Kidney (tissue), 13 donors: ENCODE measurements at regions not wholly inside any gene's neighbourhood (a gene's known extent, or its start where the extent isn't known, plus 50 kb on each side); places are given as distances from the start of the nearest gene placed in this dataset.
A peak's percentile ranks its signal among the peaks of the same experiment; 100 is the strongest.

Experiments
- DNase-seq, 5 donors: peaks; one replicate each; pipeline ENCODE4 v3.0.0-alpha.2; 2013 to 2020
- FAIRE-seq: peaks from 2 replicates; lab custom pipeline; 2012; peaks lifted over from hg19 to GRCh38; lab: Jason Lieb, UNC
- H3K27ac ChIP-seq, 2 donors: one replicate each; pipeline ENCODE4 v1.7.0; 2013; ENCODE audit warnings: low read depth in 2 of 2, low read length in 2 of 2, inconsistent platforms in 1 of 2
- H3K27me3 ChIP-seq: one replicate; pipeline ENCODE4 v1.7.1; 2013; ENCODE audit warnings: low read length, inconsistent platforms; ENCODE audit not compliant: control insufficient read depth, insufficient read depth
- H3K36me3 ChIP-seq, 3 donors: one replicate each; pipeline versions ENCODE4 v1.7.0 to v1.7.1; 2013; ENCODE audit warnings: low read length in 3 of 3, control low read depth in 1 of 3, inconsistent platforms in 1 of 3; ENCODE audit not compliant: insufficient read depth in 3 of 3, control insufficient read depth in 2 of 3
- H3K4me1 ChIP-seq, 3 donors: one replicate each; pipeline versions ENCODE4 v1.7.0 to v1.7.1; 2013; ENCODE audit warnings: low read length in 3 of 3, inconsistent platforms in 1 of 3, low read depth in 1 of 3; ENCODE audit not compliant: control insufficient read depth in 2 of 3, insufficient read depth in 2 of 3
- H3K4me3 ChIP-seq, 3 donors: one replicate each; pipeline versions ENCODE4 v1.7.0 to v1.8.1; 2013; ENCODE audit warnings: low read length in 3 of 3, control low read depth in 1 of 3, inconsistent platforms in 1 of 3
- H3K9ac ChIP-seq, 3 donors: one replicate each; pipeline versions ENCODE4 v1.7.0 to v1.7.1; 2013; ENCODE audit warnings: low read length in 3 of 3, control low read depth in 1 of 3, inconsistent platforms in 1 of 3
- H3K9me3 ChIP-seq, 3 donors: one replicate each; pipeline versions ENCODE4 v1.7.0 to v1.7.1; 2013; ENCODE audit warnings: low read length in 3 of 3, control low read depth in 1 of 3, inconsistent platforms in 1 of 3; ENCODE audit not compliant: control insufficient read depth in 2 of 3, insufficient read depth in 1 of 3
- intact Hi-C: fragments of 100-400 bp; cut with DNase I; formaldehyde crosslinking; loops from one replicate; pipeline ENCODE4 v1.11.1; 2022
- TF ChIP-seq, protein P1 (sequence below): IDR thresholded peaks from 3 replicates; pipeline ENCODE4 v1.5.1; 2012; ENCODE audit warnings: mild to moderate bottlenecking, moderate library complexity, borderline replicate concordance; ENCODE audit not compliant: insufficient read depth; ENCODE audit errors: extremely low read depth
- donor health status: control.
- donor health status: control.
- donor health status: control.
- donor health status: control.
- donor health status: control.
- donor health status: DM: yes; HTN: yes; CAD: no.
- donor health status: Normal renal cell carcinoma (clear cell type).

DNA sequence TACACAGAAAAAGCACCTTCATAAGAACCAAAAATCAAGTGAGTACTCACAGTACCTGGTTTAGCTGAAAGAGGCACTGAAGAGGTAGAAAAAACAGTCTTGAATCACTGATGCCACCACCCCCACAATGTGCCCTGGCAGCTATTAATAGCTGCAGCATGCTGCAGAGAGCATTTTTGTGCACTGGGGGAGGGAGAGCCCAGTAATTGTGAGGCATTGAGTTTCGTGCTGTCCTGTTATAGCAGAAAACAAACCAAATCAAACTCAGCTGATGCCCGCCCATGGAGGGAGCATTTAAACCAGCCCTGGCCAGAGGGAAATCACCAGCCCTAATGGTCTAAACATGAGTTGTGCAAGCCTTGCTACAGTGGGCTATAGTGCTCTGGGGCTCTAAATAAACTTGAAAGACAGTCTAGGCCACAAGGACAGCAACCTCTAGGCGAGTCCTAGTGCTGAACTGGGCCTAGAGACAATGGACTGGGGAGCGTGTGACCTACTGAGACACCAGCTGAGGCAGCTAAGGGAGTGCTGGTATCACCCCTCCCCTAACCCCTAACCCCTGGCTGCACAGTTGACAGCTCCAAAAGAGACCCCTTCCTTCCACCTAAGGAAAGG is 106.3 kb upstream of the TMLHE start:
- Histone ChIP-seq H3K4me1 (no peaks in the 10 kb centered on the region), H3K27me3 (no peaks in the 10 kb centered on the region), H3K9ac (no peak overlapping the region), H3K4me3 (no peak overlapping the region), H3K9me3 (no peaks in the 10 kb centered on the region), H3K36me3 (no peaks in the 10 kb centered on the region), H3K27ac (no peak overlapping the region)
- TF ChIP-seq, protein P1, sequence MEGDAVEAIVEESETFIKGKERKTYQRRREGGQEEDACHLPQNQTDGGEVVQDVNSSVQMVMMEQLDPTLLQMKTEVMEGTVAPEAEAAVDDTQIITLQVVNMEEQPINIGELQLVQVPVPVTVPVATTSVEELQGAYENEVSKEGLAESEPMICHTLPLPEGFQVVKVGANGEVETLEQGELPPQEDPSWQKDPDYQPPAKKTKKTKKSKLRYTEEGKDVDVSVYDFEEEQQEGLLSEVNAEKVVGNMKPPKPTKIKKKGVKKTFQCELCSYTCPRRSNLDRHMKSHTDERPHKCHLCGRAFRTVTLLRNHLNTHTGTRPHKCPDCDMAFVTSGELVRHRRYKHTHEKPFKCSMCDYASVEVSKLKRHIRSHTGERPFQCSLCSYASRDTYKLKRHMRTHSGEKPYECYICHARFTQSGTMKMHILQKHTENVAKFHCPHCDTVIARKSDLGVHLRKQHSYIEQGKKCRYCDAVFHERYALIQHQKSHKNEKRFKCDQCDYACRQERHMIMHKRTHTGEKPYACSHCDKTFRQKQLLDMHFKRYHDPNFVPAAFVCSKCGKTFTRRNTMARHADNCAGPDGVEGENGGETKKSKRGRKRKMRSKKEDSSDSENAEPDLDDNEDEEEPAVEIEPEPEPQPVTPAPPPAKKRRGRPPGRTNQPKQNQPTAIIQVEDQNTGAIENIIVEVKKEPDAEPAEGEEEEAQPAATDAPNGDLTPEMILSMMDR, result no peak
- FAIRE-seq (no peak), DNase-seq (peak in 4 of 5 donors; percentile 48 to 77 (median 57))
- intact Hi-C loops, result no loop called here

DNA sequence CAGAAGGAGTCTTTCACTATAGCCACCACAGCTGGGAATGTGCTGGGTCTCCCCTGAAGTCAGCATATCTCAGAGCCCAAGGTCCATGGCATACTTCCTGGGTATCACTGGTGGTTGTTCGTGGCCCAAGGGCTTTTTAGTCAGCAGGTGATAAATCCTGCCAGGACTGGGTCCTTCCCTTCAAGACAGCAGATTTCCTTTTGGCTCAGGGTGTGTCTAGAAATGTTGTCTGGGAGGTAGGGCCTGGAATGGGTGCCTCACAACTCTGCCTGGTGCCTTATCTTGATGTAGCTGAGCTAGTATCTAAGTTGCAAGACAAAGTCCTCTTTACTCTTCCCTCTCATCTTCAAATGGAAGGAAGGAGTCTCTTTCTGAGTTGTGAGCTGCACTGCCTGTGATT is 102.4 kb upstream of the TMLHE start:
- Histone ChIP-seq H3K27ac (no peak overlapping the region), H3K4me1 (no peaks in the 10 kb centered on the region), H3K9ac (no peak overlapping the region), H3K36me3 (no peaks in the 10 kb centered on the region), H3K27me3 (no peaks in the 10 kb centered on the region), H3K9me3 (peaks cover 0 to 3% (median 0%) of the 10 kb centered on the region in 3 donors), H3K4me3 (no peak overlapping the region)
- DNase-seq (no peak), FAIRE-seq (no peak)
- TF ChIP-seq, protein P1, result no peak
- intact Hi-C loops, result no loop called here

DNA sequence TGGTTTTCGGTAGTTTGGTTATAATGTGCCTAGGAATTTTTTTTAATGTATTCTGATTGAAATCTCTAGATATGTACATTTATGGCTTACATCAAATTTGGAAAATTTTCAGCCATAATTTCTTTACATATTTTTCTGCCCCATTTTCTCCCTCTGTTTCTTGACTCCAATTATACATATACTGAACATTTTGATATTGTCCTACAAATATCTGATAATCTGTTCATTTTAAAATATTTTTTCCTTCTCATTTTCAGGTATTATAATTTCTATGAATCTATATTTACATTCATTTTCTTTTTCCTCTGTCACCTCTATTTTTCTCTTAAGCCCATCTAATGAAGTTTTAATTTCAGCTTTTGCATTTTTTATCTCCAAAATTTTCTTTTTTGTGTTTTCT is 82.7 kb upstream of the TMLHE start:
- H3K9ac ChIP-seq, result no peak overlapping the region
- no peak overlapping the region for H3K27ac ChIP-seq
- H3K9me3 ChIP-seq, result no peaks in the 10 kb centered on the region
- intact Hi-C loops, result no loop called here
- H3K27me3 ChIP-seq, result no peaks in the 10 kb centered on the region
- TF ChIP-seq, protein P1, result no peak
- no peaks in the 10 kb centered on the region for H3K4me1 ChIP-seq
- H3K4me3 ChIP-seq, result no peak overlapping the region
- no peaks in the 10 kb centered on the region for H3K36me3 ChIP-seq
- DNase-seq, result no peak
- no peak for FAIRE-seq

DNA sequence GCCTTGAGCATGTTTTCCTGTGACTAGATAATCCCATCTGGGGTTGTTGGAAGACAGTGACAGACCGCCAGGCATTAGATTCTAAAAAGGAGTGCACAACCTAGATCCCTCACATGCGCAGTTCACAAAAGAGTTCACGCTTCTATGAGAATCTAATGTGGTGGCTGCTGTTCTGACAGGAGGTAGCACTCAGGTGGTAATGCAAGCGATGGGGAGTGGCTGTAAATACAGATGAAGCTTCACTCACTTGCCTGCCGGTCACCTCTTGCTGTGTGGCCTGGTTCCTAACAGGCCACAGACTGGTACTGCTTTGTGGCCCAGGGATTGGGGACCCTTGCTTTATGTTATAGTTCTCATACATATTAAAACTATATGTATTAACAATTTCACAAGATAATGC is 81.9 kb upstream of the TMLHE start:
- H3K27me3 ChIP-seq, result no peaks in the 10 kb centered on the region
- DNase-seq, result no peak
- FAIRE-seq, result no peak
- intact Hi-C loops, result loop anchor here (5.0 kb wide), 1 partner anchor 37 kb away; no protein-coding TSS in a partner anchor
- no peaks in the 10 kb centered on the region for H3K36me3 ChIP-seq
- H3K4me1 ChIP-seq, result no peaks in the 10 kb centered on the region
- H3K9ac ChIP-seq, result no peak overlapping the region
- H3K9me3 ChIP-seq, result no peaks in the 10 kb centered on the region
- H3K27ac ChIP-seq, result no peak overlapping the region
- TF ChIP-seq, protein P1, result no peak
- no peak overlapping the region for H3K4me3 ChIP-seq
